ENCODE measurements at regions not wholly inside any gene's neighbourhood (a gene's known extent, or its start where the extent isn't known, plus 50 kb on each side); places are given as distances from the start of the nearest gene placed in this dataset.
A peak's percentile ranks its signal among the peaks of the same experiment; 100 is the strongest.

DNA sequence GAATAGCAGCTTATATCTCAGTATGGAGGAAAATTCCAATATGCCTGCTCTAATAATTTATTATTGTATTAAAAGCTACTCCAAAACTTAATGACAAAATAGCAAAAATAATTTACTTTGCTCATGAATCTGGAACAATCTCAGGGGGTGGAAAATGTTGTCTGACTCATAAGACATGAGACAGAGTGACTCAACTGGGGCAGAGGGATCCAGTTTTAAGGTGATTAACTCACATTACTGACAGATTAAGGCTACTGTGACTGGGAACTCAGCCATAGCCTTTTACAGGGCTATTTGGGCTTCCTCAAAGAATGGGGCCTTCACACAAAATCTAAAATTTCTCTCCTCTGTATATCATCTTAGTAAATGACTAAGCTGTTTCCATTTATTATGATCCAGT, 1172.9 kb downstream of the CDH12 start:
- no peak overlapping the region for H3K4me3 ChIP-seq

DNA sequence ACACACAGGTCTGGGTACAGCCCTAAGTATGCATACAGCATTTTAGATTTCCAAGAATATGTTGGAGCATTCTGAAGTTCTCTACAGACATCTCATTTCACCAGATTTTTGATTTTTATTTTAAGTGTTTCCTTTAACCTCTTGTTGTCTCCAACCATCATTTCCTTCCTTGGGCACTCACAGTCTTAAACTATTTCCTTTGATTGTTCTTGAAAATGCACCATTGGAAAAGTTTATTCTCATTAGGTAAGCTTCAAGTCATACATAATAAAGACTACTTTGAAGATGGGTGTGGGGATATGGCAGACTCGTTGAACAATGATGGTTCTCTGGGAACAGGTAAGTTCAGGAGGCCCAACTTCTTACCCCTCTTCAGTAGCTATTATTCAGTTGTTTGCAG, 1174.6 kb downstream of the CDH12 start:
- no peak overlapping the region for H3K27ac ChIP-seq
- no peak for FAIRE-seq
- WGBS, 2 donors, result 52% methylated on average over 1 of the region's 1 CpG
- no peaks in the 10 kb centered on the region for H3K4me1 ChIP-seq
- H3K27me3 ChIP-seq, result no peaks in the 10 kb centered on the region
- no peak for TF ChIP-seq CTCF (IDR thresholded peaks at IDR 0.05)
- no peaks in the 10 kb centered on the region for H3K36me3 ChIP-seq
- no peak for ATAC-seq
- no peak overlapping the region for H3K4me3 ChIP-seq
- intact Hi-C loops (cut with DNase I), result no loop called here
- no peaks in the 10 kb centered on the region for H3K9me3 ChIP-seq
- DNase-seq, result no peak

More for the DNA sequence above, 1172.9 kb downstream of the CDH12 start:
- TF ChIP-seq CTCF (IDR thresholded peaks at IDR 0.05), result no peak
- FAIRE-seq, result no peak
- H3K4me1 ChIP-seq, result no peaks in the 10 kb centered on the region
- H3K27ac ChIP-seq, result no peak overlapping the region
- no peaks in the 10 kb centered on the region for H3K36me3 ChIP-seq
- no peaks in the 10 kb centered on the region for H3K9me3 ChIP-seq
- no peaks in the 10 kb centered on the region for H3K27me3 ChIP-seq
- intact Hi-C loops (cut with DNase I), result no loop called here
- no peak for DNase-seq
- peak in 2 of 4 donors; percentile 45 to 51 for ATAC-seq

DNA sequence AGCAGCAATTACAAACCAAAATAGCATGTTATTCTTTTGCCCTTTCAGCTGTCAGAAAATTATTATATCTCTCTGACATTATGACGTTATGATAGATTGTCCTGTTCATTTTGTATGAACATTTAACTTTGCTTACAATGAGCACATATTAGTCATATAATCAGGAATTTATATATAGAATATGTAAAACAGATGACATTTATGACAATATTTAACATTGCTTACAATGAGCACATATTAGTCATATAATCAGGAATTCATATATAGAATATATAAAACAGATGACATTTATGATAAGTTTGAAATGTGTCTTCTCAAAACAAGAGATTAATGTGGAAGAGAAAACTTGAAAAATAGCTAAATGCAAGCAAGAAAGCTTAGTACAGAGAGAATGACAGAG, 1180.2 kb downstream of the CDH12 start:
- Histone ChIP-seq H3K27ac (no peak overlapping the region), H3K27me3 (no peaks in the 10 kb centered on the region), H3K9me3 (no peaks in the 10 kb centered on the region), H3K36me3 (no peaks in the 10 kb centered on the region), H3K4me1 (no peaks in the 10 kb centered on the region), H3K4me3 (no peak overlapping the region)
- no peak for ATAC-seq
- no peak for DNase-seq
- intact Hi-C loops (cut with DNase I), result no loop called here
- WGBS, 2 donors, result 52 to 65% methylated on average over 1 of the region's 1 CpG
- TF ChIP-seq CTCF (IDR thresholded peaks at IDR 0.05), result no peak
- FAIRE-seq, result no peak

- DNase-seq, result no peak
- ATAC-seq, result no peak
- no peaks in the 10 kb centered on the region for H3K4me1 ChIP-seq
- H3K27ac ChIP-seq, result no peak overlapping the region
- intact Hi-C loops (cut with DNase I), result no loop called here
- no peaks in the 10 kb centered on the region for H3K9me3 ChIP-seq
- FAIRE-seq, result no peak
- no peaks in the 10 kb centered on the region for H3K36me3 ChIP-seq
- no peak overlapping the region for H3K4me3 ChIP-seq
- no peaks in the 10 kb centered on the region for H3K27me3 ChIP-seq
- TF ChIP-seq CTCF (IDR thresholded peaks at IDR 0.05), result no peak
These were observed 1180.8 kb downstream of the CDH12 start for GRCh38 chr5:21672360-21672759.

DNA sequence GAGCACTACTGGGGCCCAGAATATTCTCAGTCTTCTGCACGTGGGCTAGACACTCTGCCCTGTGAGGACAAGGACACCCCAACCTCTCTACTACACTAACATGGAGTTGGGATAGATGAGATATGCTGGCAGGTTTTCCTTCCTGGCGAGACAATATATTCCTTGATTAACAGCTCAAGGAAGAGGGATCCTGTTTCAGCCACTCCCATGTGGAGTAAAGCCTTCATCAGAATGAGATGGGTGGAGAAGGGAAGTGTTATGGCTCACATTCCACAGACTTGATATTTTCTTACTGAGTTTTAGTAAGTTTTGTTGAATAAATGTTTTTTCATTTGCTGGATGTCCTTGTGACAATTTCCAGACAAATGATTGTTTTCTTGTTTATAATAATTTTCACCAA, 1187.6 kb downstream of the CDH12 start:
- Histone ChIP-seq H3K27ac (no peak overlapping the region), H3K4me1 (no peaks in the 10 kb centered on the region), H3K27me3 (no peaks in the 10 kb centered on the region), H3K36me3 (no peaks in the 10 kb centered on the region), H3K9me3 (no peaks in the 10 kb centered on the region), H3K4me3 (no peak overlapping the region)
- ATAC-seq, result no peak
- 51 to 67% methylated on average over 2 of the region's 2 CpGs for WGBS, 2 donors
- no peak for FAIRE-seq
- intact Hi-C loops (cut with DNase I), result no loop called here
- DNase-seq, result no peak
- no peak for TF ChIP-seq CTCF (IDR thresholded peaks at IDR 0.05)
